GM23248 (cell line): ENCODE measurements at regions not wholly inside any gene's neighbourhood (a gene's known extent, or its start where the extent isn't known, plus 50 kb on each side); places are given as distances from the start of the nearest gene placed in this dataset.
"Not testable (repeated sequence)": the region's sequence is repeated elsewhere in the genome, so short reads cannot be mapped to it uniquely, and the experiment has no call there.

Experiments used
- DNase-seq: peaks from one replicate; pipeline ENCODE4 v3.0.0-alpha.2; 2015
- H2AFZ ChIP-seq: fragments of 200-600 bp; sonication (generic); 2 replicates; pipeline ENCODE4 v1.6.1; 2016; ENCODE audit warnings: antibody characterized with exemption
- H3F3A ChIP-seq: fragments of 200-600 bp; sonication (generic); 2 replicates; pipeline ENCODE4 v1.6.1; 2016; ENCODE audit warnings: mild to moderate bottlenecking, antibody characterized with exemption, mixed run types; ENCODE audit not compliant: insufficient read depth
- H3K27ac ChIP-seq: fragments of 200-600 bp; sonication (generic); 2 replicates; pipeline ENCODE4 v1.5.1; 2016; ENCODE audit warnings: mild to moderate bottlenecking
- H3K27me3 ChIP-seq: fragments of 200-600 bp; sonication (generic); replicated peaks from 2 replicates; pipeline ENCODE4 v1.6.1; 2016; ENCODE audit warnings: mild to moderate bottlenecking; ENCODE audit not compliant: insufficient read depth
- H3K36me3 ChIP-seq: fragments of 200-600 bp; sonication (generic); 2 replicates; pipeline ENCODE4 v1.6.1; 2016; ENCODE audit warnings: low read depth, mild to moderate bottlenecking
- H3K4me1 ChIP-seq: fragments of 200-600 bp; sonication (generic); 2 replicates; pipeline ENCODE4 v1.6.1; 2016; ENCODE audit warnings: mild to moderate bottlenecking; ENCODE audit not compliant: insufficient read depth
- H3K4me2 ChIP-seq: fragments of 200-600 bp; sonication (generic); one replicate; pipeline ENCODE4 v1.6.1; 2016; ENCODE audit warnings: mild to moderate bottlenecking; ENCODE audit not compliant: unreplicated experiment
- H3K4me3 ChIP-seq: fragments of 200-600 bp; sonication (generic); 2 replicates; pipeline ENCODE4 v1.5.1; 2016; ENCODE audit warnings: mild to moderate bottlenecking
- H3K79me2 ChIP-seq: fragments of 200-600 bp; sonication (generic); 2 replicates; pipeline ENCODE4 v1.6.1; 2016; ENCODE audit warnings: mild to moderate bottlenecking; ENCODE audit not compliant: insufficient read depth
- H3K9ac ChIP-seq: fragments of 200-600 bp; sonication (generic); 2 replicates; pipeline ENCODE4 v1.6.1; 2016; ENCODE audit warnings: mild to moderate bottlenecking
- H3K9me2 ChIP-seq: fragments of 200-600 bp; sonication (generic); 2 replicates; pipeline ENCODE4 v1.6.1; 2016; ENCODE audit warnings: mixed run types, mild to moderate bottlenecking, moderate library complexity; ENCODE audit not compliant: insufficient read depth
- H3K9me3 ChIP-seq: fragments of 200-600 bp; sonication (generic); one replicate; pipeline ENCODE4 v1.6.1; 2017; ENCODE audit warnings: low read depth
- H4K20me1 ChIP-seq: fragments of 200-600 bp; sonication (generic); 2 replicates; pipeline ENCODE4 v1.6.0; 2016; ENCODE audit not compliant: insufficient read depth
- EZH2 ChIP-seq: fragments of 200-600 bp; sonication (generic); IDR thresholded peaks from 2 replicates; pipeline ENCODE4 v1.6.1; 2018; ENCODE audit warnings: antibody characterized with exemption, mild to moderate bottlenecking; ENCODE audit not compliant: insufficient read depth, poor library complexity, severe bottlenecking
- EZH2phosphoT487 ChIP-seq: fragments of 200-600 bp; sonication (generic); IDR thresholded peaks from 2 replicates; pipeline ENCODE4 v1.6.1; 2018; ENCODE audit warnings: antibody characterized with exemption, moderate library complexity, mild to moderate bottlenecking, low read depth; ENCODE audit not compliant: insufficient read depth
- WGBS, 2 experiments: methylation state at CpG; one replicate each; pipeline ENCODE4 v1.1.6; 2015 to 2017; ENCODE audit warnings: low lambda C conversion rate in 2 of 2, low coverage in 1 of 2; ENCODE audit errors: missing lambda C conversion rate in 2 of 2; 5-methylcytosine and 5-hydroxymethylcytosine counted together
- in situ Hi-C: fragments of 300-500 bp; cut with MboI; formaldehyde crosslinking; loops from 2 replicates; pipeline ENCODE4 v1.15.0; 2020

DNA sequence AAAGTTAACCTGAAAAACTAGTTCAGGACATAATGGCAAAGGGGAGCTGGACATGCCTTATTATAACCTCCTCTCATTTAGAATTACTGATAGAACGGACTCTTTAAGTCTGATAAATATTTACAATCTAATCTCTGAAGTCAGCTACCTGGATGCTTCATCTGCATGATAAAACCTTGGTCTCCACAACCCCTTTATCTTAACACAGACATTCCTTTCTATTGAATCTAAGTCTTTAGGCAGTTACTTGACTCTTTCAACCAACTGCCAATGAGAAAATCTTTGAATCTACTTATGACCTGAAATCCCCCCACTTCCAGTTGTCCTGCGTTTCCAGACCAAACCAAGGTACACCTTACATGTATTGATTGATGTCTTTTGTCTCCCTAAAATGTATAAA, 191.2 kb upstream of the LRRTM4 start:
- Histone ChIP-seq H3K9ac (no peak overlapping the region), H3K79me2 (no peaks in the 10 kb centered on the region), H3K9me2 (no peaks in the 10 kb centered on the region), H3K27me3 (no peaks in the 10 kb centered on the region), H3K9me3 (no peaks in the 10 kb centered on the region), H3K36me3 (no peaks in the 10 kb centered on the region), H4K20me1 (no peaks in the 10 kb centered on the region), H3K4me1 (no peaks in the 10 kb centered on the region), H3K4me3 (no peak overlapping the region), H2AFZ (no peak overlapping the region), H3K4me2 (no peak overlapping the region), H3F3A (no peaks in the 10 kb centered on the region), H3K27ac (no peak overlapping the region)
- DNase-seq: no peak
- in situ Hi-C loops: no loop called here
- no peak for TF ChIP-seq EZH2
- no peak for TF ChIP-seq EZH2phosphoT487
- 7 to 9% methylated on average over 2 of the region's 2 CpGs for WGBS, 2 experiments

DNA sequence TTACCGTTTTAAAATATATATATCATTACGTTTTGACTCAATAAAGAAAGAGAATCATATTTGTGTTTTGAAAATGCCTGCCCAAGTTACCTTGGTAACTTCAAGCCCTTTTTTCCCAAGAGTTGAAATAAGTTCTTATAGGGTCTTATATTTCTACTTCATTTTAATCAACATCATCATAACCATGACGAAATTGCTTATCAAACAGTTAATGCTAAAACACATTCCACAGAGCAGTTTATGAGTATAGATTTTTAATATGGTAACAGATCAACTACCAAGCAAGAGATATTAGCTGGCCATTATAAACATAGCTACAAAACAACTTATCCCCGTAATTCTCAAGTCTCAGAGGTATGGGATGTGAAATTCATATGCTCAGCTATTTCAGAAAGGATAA, 197.9 kb upstream of the LRRTM4 start:
- WGBS, 2 experiments: 7 to 19% methylated on average over 4 of the region's 4 CpGs
- Histone ChIP-seq H3K9me2 (no peaks in the 10 kb centered on the region), H4K20me1 (no peaks in the 10 kb centered on the region), H3K9ac (no peak overlapping the region), H3K79me2 (no peaks in the 10 kb centered on the region), H2AFZ (no peak overlapping the region), H3F3A (no peaks in the 10 kb centered on the region), H3K27me3 (no peaks in the 10 kb centered on the region), H3K4me2 (no peak overlapping the region), H3K4me3 (no peak overlapping the region), H3K36me3 (no peaks in the 10 kb centered on the region), H3K9me3 (no peaks in the 10 kb centered on the region), H3K27ac (no peak overlapping the region), H3K4me1 (no peaks in the 10 kb centered on the region)
- in situ Hi-C loops: no loop called here
- TF ChIP-seq EZH2 (no peak), EZH2phosphoT487 (no peak)
- DNase-seq: no peak

GRCh38 chr2:77721593-77721992, 199.4 kb upstream of the LRRTM4 start:
- Histone ChIP-seq H3K4me2 (no peak overlapping the region), H3K9me2 (no peaks in the 10 kb centered on the region), H2AFZ (no peak overlapping the region), H4K20me1 (no peaks in the 10 kb centered on the region), H3K4me1 (no peaks in the 10 kb centered on the region), H3K4me3 (no peak overlapping the region), H3K9me3 (no peaks in the 10 kb centered on the region), H3K27ac (no peak overlapping the region), H3K27me3 (no peaks in the 10 kb centered on the region), H3K79me2 (no peaks in the 10 kb centered on the region), H3K9ac (no peak overlapping the region), H3F3A (no peaks in the 10 kb centered on the region), H3K36me3 (no peaks in the 10 kb centered on the region)
- no peak for DNase-seq
- no peak for TF ChIP-seq EZH2
- no peak for TF ChIP-seq EZH2phosphoT487
- in situ Hi-C loops: no loop called here

- Histone ChIP-seq H2AFZ (no peak overlapping the region), H3K4me2 (no peak overlapping the region), H3K9me3 (no peaks in the 10 kb centered on the region), H3K4me3 (no peak overlapping the region), H3K9me2 (no peaks in the 10 kb centered on the region), H3K27ac (no peak overlapping the region), H3K27me3 (no peaks in the 10 kb centered on the region), H3K9ac (no peak overlapping the region), H3K36me3 (no peaks in the 10 kb centered on the region), H3F3A (no peaks in the 10 kb centered on the region), H3K4me1 (no peaks in the 10 kb centered on the region), H3K79me2 (no peaks in the 10 kb centered on the region), H4K20me1 (no peaks in the 10 kb centered on the region)
- in situ Hi-C loops: no loop called here
- TF ChIP-seq EZH2: no peak
- TF ChIP-seq EZH2phosphoT487: no peak
- 25 to 38% methylated on average over 1 of the region's 1 CpG for WGBS, 2 experiments
- DNase-seq: no peak
Measured at GRCh38 chr2:77725045-77725444, 202.9 kb upstream of the LRRTM4 start.

- H3K27ac ChIP-seq, H3K9me2 ChIP-seq, DNase-seq, H3K4me3 ChIP-seq, in situ Hi-C loops, H3K4me2 ChIP-seq, H3K27me3 ChIP-seq, H2AFZ ChIP-seq, H3K9me3 ChIP-seq, H4K20me1 ChIP-seq, H3K9ac ChIP-seq, H3K36me3 ChIP-seq, H3K4me1 ChIP-seq, H3K79me2 ChIP-seq, H3F3A ChIP-seq: not testable (repeated sequence)
- 76 to 77% methylated on average over 25 to 38 of the region's 39 CpGs for WGBS, 2 experiments
Measured at GRCh38 chr2:77734662-77735340, 212.6 kb upstream of the LRRTM4 start.
